Testis (tissue), 2 donors: ENCODE measurements at regions not wholly inside any gene's neighbourhood (a gene's known extent, or its start where the extent isn't known, plus 50 kb on each side); places are given as distances from the start of the nearest gene placed in this dataset.

ENCODE experiments used
- DNase-seq: peaks from one replicate; pipeline ENCODE4 v3.0.0-alpha.2; 2019
- H3K27ac ChIP-seq, 2 donors: fragments of 200-600 bp; sonication (generic); one replicate each; pipeline ENCODE4 v1.5.1; 2019
- H3K27me3 ChIP-seq: fragments of 200-600 bp; sonication (generic); one replicate; pipeline ENCODE4 v1.5.1; 2019
- H3K36me3 ChIP-seq: fragments of 200-600 bp; sonication (generic); one replicate; pipeline ENCODE4 v1.5.1; 2017; ENCODE audit warnings: low read depth; ENCODE audit errors: missing control alignments
- H3K4me1 ChIP-seq: fragments of 200-600 bp; sonication (generic); one replicate; pipeline ENCODE4 v1.5.1; 2019
- H3K4me3 ChIP-seq, 2 donors: fragments of 200-600 bp; sonication (generic); one replicate each; pipeline ENCODE4 v1.5.1; 2017 to 2019
- H3K9me3 ChIP-seq: fragments of 200-600 bp; sonication (generic); one replicate; pipeline ENCODE4 v1.5.1; 2017
- CTCF ChIP-seq, 3 experiments: fragments of 450-650 bp in 2 of 3; fragments of 200-600 bp in 1 of 3; sonication (generic) in 1 of 3; IDR thresholded peaks; one replicate each; pipeline ENCODE4 v1.5.1; 2016 to 2019; ENCODE audit warnings: antibody characterized with exemption in 3 of 3, mild to moderate bottlenecking in 2 of 3, moderate library complexity in 1 of 3
- POLR2A ChIP-seq: fragments of 450-650 bp; IDR thresholded peaks from one replicate; pipeline ENCODE4 v1.6.1; 2017; ENCODE audit warnings: antibody characterized with exemption, mild to moderate bottlenecking, moderate library complexity
- WGBS, 2 donors: methylation state at CpG; one replicate each; pipeline ENCODE4 v1.1.5; 2018; 5-methylcytosine and 5-hydroxymethylcytosine counted together
- intact Hi-C: fragments of 100-400 bp; cut with DNase I; formaldehyde crosslinking; loops from one replicate; pipeline ENCODE4 v1.15.1; 2023; ENCODE audit warnings: low total_unique reads
- small RNA-seq, 2 donors: library from RNA; depleted of rRNA; stranded (forward); fragments of <200 nt; gene quantifications; one replicate each; pipeline ENCODE3, GENCODE V24; 2016

DNA sequence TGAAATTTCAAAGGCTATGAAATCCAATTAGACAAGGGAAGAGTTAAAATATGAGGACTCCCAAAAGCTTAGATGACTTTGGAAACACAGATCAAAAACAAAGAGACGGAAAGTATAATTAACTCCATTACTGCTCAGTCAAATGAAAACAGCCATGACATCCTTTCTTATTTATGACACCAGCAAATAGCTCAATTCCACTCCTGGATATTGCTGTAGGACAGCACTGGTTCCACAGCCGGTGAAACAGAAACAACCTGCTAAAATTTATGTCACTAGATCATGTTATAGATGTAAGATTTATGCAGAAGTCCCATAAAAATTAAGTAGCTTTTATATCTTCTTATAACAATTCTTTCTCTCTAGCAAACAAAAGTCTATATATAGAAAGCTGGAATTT is 65.6 kb upstream of the RRP15 start:
- Histone ChIP-seq H3K9me3 (no peaks in the 10 kb centered on the region), H3K27me3 (no peaks in the 10 kb centered on the region), H3K4me1 (no peaks in the 10 kb centered on the region), H3K4me3 (no peak overlapping the region), H3K27ac (no peak overlapping the region), H3K36me3 (no peaks in the 10 kb centered on the region)
- intact Hi-C loops: no loop called here
- TF ChIP-seq CTCF (IDR thresholded peaks at IDR 0.05): no peak
- TF ChIP-seq POLR2A: no peak
- WGBS, 2 donors: 40% methylated on average over 2 of the region's 2 CpGs
- no peak for DNase-seq

GRCh38 chr1:218224101-218224500 is 61.0 kb upstream of the RRP15 start:
- no peaks in the 10 kb centered on the region for H3K9me3 ChIP-seq
- H3K27ac ChIP-seq: no peak overlapping the region
- DNase-seq: no peak
- H3K4me1 ChIP-seq: no peaks in the 10 kb centered on the region
- 70 to 79% methylated on average over 1 of the region's 1 CpG for WGBS, 2 donors
- H3K36me3 ChIP-seq: no peaks in the 10 kb centered on the region
- H3K4me3 ChIP-seq: no peak overlapping the region
- intact Hi-C loops: no loop called here
- TF ChIP-seq CTCF (IDR thresholded peaks at IDR 0.05): no peak
- TF ChIP-seq POLR2A: no peak
- H3K27me3 ChIP-seq: no peaks in the 10 kb centered on the region

- TF ChIP-seq CTCF (IDR thresholded peaks at IDR 0.05) (no peak), POLR2A (no peak)
- Histone ChIP-seq H3K27me3 (no peaks in the 10 kb centered on the region), H3K4me3 (no peak overlapping the region), H3K36me3 (no peaks in the 10 kb centered on the region), H3K9me3 (no peaks in the 10 kb centered on the region), H3K4me1 (no peaks in the 10 kb centered on the region), H3K27ac (no peak overlapping the region)
- DNase-seq: no peak
- intact Hi-C loops: no loop called here
- 86 to 87% methylated on average over 5 of the region's 5 CpGs for WGBS, 2 donors
Measured at GRCh38 chr1:218226005-218226404, 59.1 kb upstream of the RRP15 start.

Small RNA genes in the stretch of these regions (small RNA-seq; reads per million reads assigned to genes)
- 0 reads per million in 2 donors for gene RNU1-141P
